ENCODE measurements at regions not wholly inside any gene's neighbourhood (a gene's known extent, or its start where the extent isn't known, plus 50 kb on each side); places are given as distances from the start of the nearest gene placed in this dataset.

GRCh38 chr1:5341471-5341870 lies 650.8 kb downstream of the NPHP4 start:
- ATAC-seq (no peak), DNase-seq (ENCODE audit: low spot score) (no peak)
- Histone ChIP-seq H3K4me2 (no peak overlapping the region), H3K27me3 (ENCODE audit: insufficient read depth) (no peaks in the 10 kb centered on the region), H3K27ac (ENCODE audit: low read depth) (no peak overlapping the region), H2AFZ (no peak overlapping the region), H3K9me2 (ENCODE audit: insufficient read depth) (no peaks in the 10 kb centered on the region), H4K20me1 (replicated peaks; ENCODE audit: insufficient read depth) (no peaks in the 10 kb centered on the region), H3K4me1 (ENCODE audit: insufficient read depth) (no peaks in the 10 kb centered on the region), H3K36me3 (ENCODE audit: insufficient read depth) (no peaks in the 10 kb centered on the region; the same call in 1 of the 2 replicates), H3F3A (replicated peaks; ENCODE audit: low read depth) (no peaks in the 10 kb centered on the region), H3K4me3 (no peak overlapping the region), H3K79me2 (replicated peaks; ENCODE audit: insufficient read depth) (no peaks in the 10 kb centered on the region)
- no peaks in the 10 kb centered on the region; the same call in 2 of the 3 replicates for H3K4me1 Mint-ChIP-seq
- H3K4me3 Mint-ChIP-seq, result no peak overlapping the region
- peaks cover 5% of the 10 kb centered on the region; the same call in 2 of the 3 replicates for H3K9me3 Mint-ChIP-seq
- H3K27me3 Mint-ChIP-seq (ENCODE audit: insufficient read depth, low read depth, poor library complexity), result peaks cover 6% of the 10 kb centered on the region
- TF ChIP-seq REST (IDR thresholded peaks at IDR 0.05; ENCODE audit: unreplicated experiment) (no peak), ZNF114 (CRISPR knock-in tag; IDR thresholded peaks at IDR 0.05) (no peak), ZNF462 (CRISPR knock-in tag; IDR thresholded peaks at IDR 0.05) (no peak), ETS1 (IDR thresholded peaks at IDR 0.05) (no peak), POLR2AphosphoS5 (IDR thresholded peaks at IDR 0.05; ENCODE audit: low read depth) (no peak), CREB1 (CRISPR knock-in tag; IDR thresholded peaks at IDR 0.05; ENCODE audit: low read depth) (no peak), ZNF331 (CRISPR knock-in tag; IDR thresholded peaks at IDR 0.05; ENCODE audit: low read depth) (no peak), NANOG (IDR thresholded peaks at IDR 0.05; ENCODE audit: borderline replicate concordance) (no peak), EZH2phosphoT487 (IDR thresholded peaks at IDR 0.05; ENCODE audit: unreplicated experiment) (no peak), STAT1 (IDR thresholded peaks at IDR 0.05; ENCODE audit: unreplicated experiment) (no peak), CTCF (conservative IDR thresholded peaks at IDR 0.05; ENCODE audit: low read depth in 2 of 2) (no peak), JUNB (IDR thresholded peaks at IDR 0.05; ENCODE audit: unreplicated experiment) (no peak), EZH2 (IDR thresholded peaks at IDR 0.05; ENCODE audit: low read depth, unreplicated experiment) (no peak)
- no peak overlapping the region for H3K27ac Mint-ChIP-seq
- no peaks in the 10 kb centered on the region for H3K36me3 Mint-ChIP-seq (ENCODE audit: low read depth)
